ENCODE measurements at regions not wholly inside any gene's neighbourhood (a gene's known extent, or its start where the extent isn't known, plus 50 kb on each side); places are given as distances from the start of the nearest gene placed in this dataset.

- TF ChIP-seq POLR2A (IDR thresholded peaks at IDR 0.05) = no peak
- TF ChIP-seq, protein P1, sequence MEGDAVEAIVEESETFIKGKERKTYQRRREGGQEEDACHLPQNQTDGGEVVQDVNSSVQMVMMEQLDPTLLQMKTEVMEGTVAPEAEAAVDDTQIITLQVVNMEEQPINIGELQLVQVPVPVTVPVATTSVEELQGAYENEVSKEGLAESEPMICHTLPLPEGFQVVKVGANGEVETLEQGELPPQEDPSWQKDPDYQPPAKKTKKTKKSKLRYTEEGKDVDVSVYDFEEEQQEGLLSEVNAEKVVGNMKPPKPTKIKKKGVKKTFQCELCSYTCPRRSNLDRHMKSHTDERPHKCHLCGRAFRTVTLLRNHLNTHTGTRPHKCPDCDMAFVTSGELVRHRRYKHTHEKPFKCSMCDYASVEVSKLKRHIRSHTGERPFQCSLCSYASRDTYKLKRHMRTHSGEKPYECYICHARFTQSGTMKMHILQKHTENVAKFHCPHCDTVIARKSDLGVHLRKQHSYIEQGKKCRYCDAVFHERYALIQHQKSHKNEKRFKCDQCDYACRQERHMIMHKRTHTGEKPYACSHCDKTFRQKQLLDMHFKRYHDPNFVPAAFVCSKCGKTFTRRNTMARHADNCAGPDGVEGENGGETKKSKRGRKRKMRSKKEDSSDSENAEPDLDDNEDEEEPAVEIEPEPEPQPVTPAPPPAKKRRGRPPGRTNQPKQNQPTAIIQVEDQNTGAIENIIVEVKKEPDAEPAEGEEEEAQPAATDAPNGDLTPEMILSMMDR (IDR thresholded peaks at IDR 0.05) = peak in 2 of 7 experiments; percentile 19 to 20
- peak; percentile 58 to 92 (median 75) for DNase-seq
- Histone ChIP-seq H3K4me3 (no peak overlapping the region), H3K9me3 (no peaks in the 10 kb centered on the region), H3K36me3 (replicated peaks in 1 of 2; ENCODE audit: insufficient read depth in 1 of 2, low read depth in 2 of 2) (no peaks in the 10 kb centered on the region), H3K4me1 (peaks cover 9% of the 10 kb centered on the region), H3K27me3 (no peaks in the 10 kb centered on the region), H3K27ac (peak overlapping the region in 3 of 4 donors; percentile 0 to 66 (median 47))
- intact Hi-C loops (cut with DNase I) = no loop called here
- 28 to 48% methylated on average over 9 of the region's 9 CpGs for WGBS, 2 donors
- peak; percentile 95 for ATAC-seq
Measured at GRCh38 chr1:221845650-221846371, 103.9 kb upstream of the DUSP10 start.

DNA sequence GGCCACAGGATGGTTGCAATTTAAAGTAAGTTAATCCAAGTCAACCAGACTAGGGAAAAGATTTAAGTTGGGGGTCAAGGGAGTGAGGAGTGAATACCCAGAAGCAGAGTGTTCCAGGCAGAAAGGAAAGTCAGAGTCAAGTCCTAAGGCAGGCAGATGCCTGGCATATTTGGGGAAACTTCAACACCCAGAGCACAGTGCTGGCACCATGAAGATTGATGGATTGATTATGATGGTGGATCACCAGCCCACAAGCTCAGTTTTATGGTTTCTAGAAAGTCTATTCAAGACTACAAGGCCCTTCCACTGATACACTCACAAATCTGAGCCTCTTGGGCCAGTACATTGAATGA is 100.1 kb upstream of the DUSP10 start:
- no peak for ATAC-seq
- intact Hi-C loops (cut with DNase I) = no loop called here

GRCh38 chr1:221841251-221841982 is 99.5 kb upstream of the DUSP10 start:
- DNase-seq (no peak), ATAC-seq (no peak)
- no peak for TF ChIP-seq POLR2A (IDR thresholded peaks at IDR 0.05)
- TF ChIP-seq, protein P1 (IDR thresholded peaks at IDR 0.05) = no peak
- intact Hi-C loops (cut with DNase I) = no loop called here
- Histone ChIP-seq H3K27me3 (no peaks in the 10 kb centered on the region), H3K27ac (no peak overlapping the region), H3K9me3 (no peaks in the 10 kb centered on the region), H3K4me3 (no peak overlapping the region), H3K4me1 (peaks cover 24% of the 10 kb centered on the region), H3K36me3 (replicated peaks in 1 of 2; ENCODE audit: insufficient read depth in 1 of 2, low read depth in 2 of 2) (no peaks in the 10 kb centered on the region)
- WGBS, 2 donors = 69 to 78% methylated on average over 4 of the region's 4 CpGs

More for the DNA sequence above, 100.1 kb upstream of the DUSP10 start:
- Histone ChIP-seq H3K27me3 (no peaks in the 10 kb centered on the region), H3K9me3 (no peaks in the 10 kb centered on the region), H3K27ac (no peak overlapping the region), H3K36me3 (replicated peaks in 1 of 2; ENCODE audit: insufficient read depth in 1 of 2, low read depth in 2 of 2) (no peaks in the 10 kb centered on the region), H3K4me1 (peaks cover 24% of the 10 kb centered on the region), H3K4me3 (no peak overlapping the region)
- TF ChIP-seq, protein P1 (IDR thresholded peaks at IDR 0.05) = no peak
- TF ChIP-seq POLR2A (IDR thresholded peaks at IDR 0.05) = no peak
- no peak for DNase-seq

DNA sequence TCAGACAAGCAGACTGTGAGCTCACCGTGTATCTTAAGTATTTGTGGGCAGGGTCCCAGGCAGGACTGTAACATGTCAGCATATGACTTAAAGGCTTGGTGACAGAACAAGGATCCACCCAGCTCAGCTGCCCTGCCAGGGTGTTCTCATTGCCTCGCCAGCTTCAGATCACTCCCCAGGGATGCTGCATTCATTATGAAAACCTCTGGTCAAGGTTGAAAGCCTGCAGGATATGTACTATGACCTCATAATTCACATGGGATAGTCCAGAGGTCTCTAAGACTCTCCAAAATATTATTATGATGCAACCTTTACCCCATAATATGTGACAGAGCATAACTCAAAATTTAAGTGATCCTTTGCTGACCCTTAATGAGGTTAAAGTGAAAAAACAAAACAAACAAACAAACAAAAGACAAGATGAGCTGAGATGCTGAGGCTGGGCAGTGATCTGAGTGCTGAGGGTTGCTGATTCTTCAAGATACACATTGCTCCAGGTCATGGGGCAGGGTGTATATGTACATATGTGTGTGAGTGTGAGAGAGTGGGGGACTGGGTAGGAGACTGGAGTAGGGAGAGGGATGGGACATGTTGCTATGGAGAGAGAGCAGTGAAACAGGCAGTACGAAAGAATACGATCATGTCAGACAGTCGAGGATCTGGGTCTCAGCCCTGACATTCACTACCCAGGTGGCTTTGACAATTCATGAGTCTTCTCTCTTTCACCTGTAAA is 98.8 kb upstream of the DUSP10 start:
- TF ChIP-seq, protein P1 (IDR thresholded peaks at IDR 0.05) = no peak
- TF ChIP-seq POLR2A (IDR thresholded peaks at IDR 0.05) = no peak
- H3K36me3 ChIP-seq (replicated peaks in 1 of 2; ENCODE audit: insufficient read depth in 1 of 2, low read depth in 2 of 2) = no peaks in the 10 kb centered on the region
- H3K27me3 ChIP-seq = no peaks in the 10 kb centered on the region
- intact Hi-C loops (cut with DNase I) = no loop called here
- 81 to 89% methylated on average over 5 of the region's 5 CpGs for WGBS, 2 donors
- H3K27ac ChIP-seq = peak overlapping the region in 1 of 4 donors; percentile 48
- ATAC-seq = peak; percentile 22
- no peak overlapping the region for H3K4me3 ChIP-seq
- H3K4me1 ChIP-seq = peaks cover 18% of the 10 kb centered on the region
- no peak for DNase-seq
- H3K9me3 ChIP-seq = no peaks in the 10 kb centered on the region
